Stimulated activated naive CD4-positive, alpha-beta T cell (primary cell): ENCODE measurements at regions not wholly inside any gene's neighbourhood (a gene's known extent, or its start where the extent isn't known, plus 50 kb on each side); places are given as distances from the start of the nearest gene placed in this dataset.

Experiments used
- DNase-seq, 6 experiments: peaks; one replicate each; lab custom pipeline; 2025; lab: John Stamatoyannopoulos, UW

GRCh38 chr4:175871774-175872405, 59.8 kb upstream of the GPM6A start:
- DNase-seq = no peak

GRCh38 chr4:175873707-175874106, 61.6 kb upstream of the GPM6A start:
- no peak for DNase-seq

- DNase-seq = no peak
Measured at GRCh38 chr4:175874306-175874705, 62.2 kb upstream of the GPM6A start.

- no peak for DNase-seq
Measured at GRCh38 chr4:175875993-175876771, 64.1 kb upstream of the GPM6A start.

GRCh38 chr4:175882891-175883290, 70.8 kb upstream of the GPM6A start:
- DNase-seq = no peak

GRCh38 chr4:175884048-175884447, 72.0 kb upstream of the GPM6A start:
- no peak for DNase-seq

GRCh38 chr4:175891231-175891630, 79.2 kb upstream of the GPM6A start:
- no peak for DNase-seq

GRCh38 chr4:175891851-175892250, 79.8 kb upstream of the GPM6A start:
- no peak for DNase-seq

- DNase-seq = no peak
Measured at GRCh38 chr4:175905925-175906324, 93.9 kb upstream of the GPM6A start.

- no peak for DNase-seq
Measured at GRCh38 chr4:175906384-175906783, 94.3 kb upstream of the GPM6A start.

- no peak for DNase-seq
Measured at GRCh38 chr4:175910700-175911099, 98.6 kb upstream of the GPM6A start.

GRCh38 chr4:175916626-175917351, 104.7 kb upstream of the GPM6A start:
- no peak for DNase-seq

- DNase-seq = no peak
Measured at GRCh38 chr4:175927121-175927520, 115.1 kb upstream of the GPM6A start.

- no peak for DNase-seq
Measured at GRCh38 chr4:175929441-175929840, 117.4 kb upstream of the GPM6A start.

GRCh38 chr4:175929932-175930331, 117.9 kb upstream of the GPM6A start:
- DNase-seq = no peak

GRCh38 chr4:175930471-175930870, 118.4 kb upstream of the GPM6A start:
- DNase-seq = no peak

- no peak for DNase-seq
Measured at GRCh38 chr4:175932116-175932515, 120.1 kb upstream of the GPM6A start.

GRCh38 chr4:175934506-175934905, 122.4 kb upstream of the GPM6A start:
- DNase-seq = no peak

GRCh38 chr4:175935016-175935661, 123.1 kb upstream of the GPM6A start:
- DNase-seq = no peak

GRCh38 chr4:175944126-175944910, 121.3 kb upstream of the WDR17 start:
- DNase-seq = no peak

GRCh38 chr4:175946472-175947116, 119.0 kb upstream of the WDR17 start:
- no peak for DNase-seq
